ACC112 (cell line): ENCODE measurements at regions not wholly inside any gene's neighbourhood (a gene's known extent, or its start where the extent isn't known, plus 50 kb on each side); places are given as distances from the start of the nearest gene placed in this dataset.
"Not testable (repeated sequence)": the region's sequence is repeated elsewhere in the genome, so short reads cannot be mapped to it uniquely, and the experiment has no call there.

Experiments
- H2AFZ ChIP-seq: fragments of 200-600 bp; sonication (generic); one replicate; pipeline ENCODE4 v1.6.0; 2017; ENCODE audit warnings: antibody characterized with exemption, low read length; ENCODE audit not compliant: unreplicated experiment
- H3K27ac ChIP-seq: fragments of 200-600 bp; sonication (generic); 2 replicates; pipeline ENCODE4 v1.5.1; 2014; ENCODE audit warnings: low read depth, mild to moderate bottlenecking, antibody characterized with exemption, low read length, moderate library complexity
- H3K27me3 ChIP-seq: fragments of 200-600 bp; sonication (generic); 2 replicates; pipeline ENCODE4 v1.6.1; 2014; ENCODE audit warnings: mild to moderate bottlenecking, antibody characterized with exemption, low read length, moderate library complexity, mixed read lengths; ENCODE audit not compliant: insufficient read depth
- H3K36me3 ChIP-seq: fragments of 200-600 bp; sonication (generic); 2 replicates; pipeline ENCODE4 v1.6.1; 2016; ENCODE audit warnings: mild to moderate bottlenecking, antibody characterized with exemption, low read length, moderate library complexity, mixed read lengths; ENCODE audit not compliant: insufficient read depth
- H3K4me1 ChIP-seq: fragments of 200-600 bp; sonication (generic); one replicate; pipeline ENCODE4 v1.6.1; 2016; ENCODE audit warnings: low read length, mixed read lengths; ENCODE audit not compliant: insufficient read depth, unreplicated experiment, control insufficient read depth
- H3K4me3 ChIP-seq: fragments of 200-600 bp; sonication (generic); 2 replicates; pipeline ENCODE4 v1.5.1; 2014; ENCODE audit warnings: mild to moderate bottlenecking, low read depth, low read length
- H3K79me2 ChIP-seq: fragments of 200-600 bp; sonication (generic); one replicate; pipeline ENCODE4 v1.6.0; 2016; ENCODE audit warnings: low read length; ENCODE audit not compliant: control insufficient read depth, unreplicated experiment, insufficient read depth

GRCh38 chr11:82396639-82397038 is 337.0 kb downstream of the FAM181B start:
- not testable (repeated sequence) for H2AFZ ChIP-seq, H3K79me2 ChIP-seq, H3K27ac ChIP-seq, H3K4me1 ChIP-seq, H3K36me3 ChIP-seq, H3K27me3 ChIP-seq, H3K4me3 ChIP-seq

- Histone ChIP-seq H3K27ac (no peak overlapping the region), H2AFZ (no peak overlapping the region), H3K79me2 (no peaks in the 10 kb centered on the region), H3K36me3 (no peaks in the 10 kb centered on the region), H3K4me1 (no peaks in the 10 kb centered on the region), H3K4me3 (no peak overlapping the region), H3K27me3 (no peaks in the 10 kb centered on the region)
These were observed 349.4 kb downstream of the FAM181B start for GRCh38 chr11:82384308-82384707.

DNA sequence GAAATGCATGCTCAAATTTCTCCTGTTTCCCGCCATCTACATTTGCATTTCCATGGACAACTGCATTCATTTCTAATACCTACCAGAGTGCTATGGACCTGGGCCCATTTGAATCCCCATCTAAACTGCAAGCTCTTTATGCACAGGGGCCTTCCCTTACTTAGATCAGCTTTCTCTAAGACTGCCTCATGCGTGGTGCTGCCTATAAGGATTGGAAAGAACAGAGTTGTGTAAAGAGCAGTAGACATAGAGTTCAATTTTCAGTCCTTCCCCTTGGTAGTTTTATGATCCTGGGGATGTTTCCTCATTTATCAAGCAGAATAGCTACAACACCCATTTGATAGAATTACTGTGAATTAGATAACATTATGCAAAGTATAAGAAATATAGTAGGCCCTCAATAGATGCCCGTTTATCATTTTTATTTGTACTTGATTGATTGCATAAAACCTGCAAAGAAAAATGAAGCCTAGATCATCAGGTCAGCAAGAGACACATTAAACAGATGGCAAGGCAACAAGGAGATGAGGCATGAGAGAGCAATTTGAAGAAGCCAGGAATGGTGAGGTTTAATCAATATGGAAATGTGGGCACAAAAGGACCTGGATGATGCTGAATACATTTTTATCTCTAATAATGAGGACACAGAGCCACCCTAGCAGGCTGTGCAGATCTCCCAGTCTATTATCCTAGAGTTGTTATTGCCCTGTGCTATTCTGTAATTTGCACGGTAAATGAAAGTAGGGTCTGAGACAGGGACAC is 359.7 kb downstream of the FAM181B start:
- H3K36me3 ChIP-seq: no peaks in the 10 kb centered on the region
- H2AFZ ChIP-seq: no peak overlapping the region
- H3K4me3 ChIP-seq: no peak overlapping the region
- no peaks in the 10 kb centered on the region for H3K79me2 ChIP-seq
- no peaks in the 10 kb centered on the region for H3K4me1 ChIP-seq
- no peak overlapping the region for H3K27ac ChIP-seq
- H3K27me3 ChIP-seq: no peaks in the 10 kb centered on the region

- no peaks in the 10 kb centered on the region for H3K4me1 ChIP-seq
- no peaks in the 10 kb centered on the region for H3K79me2 ChIP-seq
- no peak overlapping the region for H2AFZ ChIP-seq
- no peak overlapping the region for H3K27ac ChIP-seq
- no peaks in the 10 kb centered on the region for H3K36me3 ChIP-seq
- no peak overlapping the region for H3K4me3 ChIP-seq
- no peaks in the 10 kb centered on the region for H3K27me3 ChIP-seq
These were observed 368.3 kb downstream of the FAM181B start for GRCh38 chr11:82365351-82365750.

DNA sequence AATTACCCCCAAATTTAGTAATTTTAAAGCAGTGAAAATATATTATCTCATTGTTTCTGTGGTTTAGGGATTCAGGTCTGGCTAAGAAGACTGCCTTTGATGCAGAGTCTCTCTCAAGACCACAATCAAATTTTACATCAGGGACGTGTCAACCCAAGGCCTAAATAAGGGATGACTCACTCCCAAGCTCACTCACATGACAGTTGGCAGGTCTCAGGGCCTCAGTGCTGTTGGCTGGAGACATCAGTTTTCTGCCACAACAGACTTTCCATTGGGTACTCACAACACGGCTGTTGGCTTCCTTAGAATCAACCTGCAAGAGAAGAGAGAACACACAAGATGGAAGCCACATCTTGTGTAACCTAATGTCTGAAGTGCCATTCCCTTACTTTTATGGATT is 377.3 kb downstream of the FAM181B start:
- Histone ChIP-seq H3K36me3 (no peaks in the 10 kb centered on the region), H2AFZ (no peak overlapping the region), H3K79me2 (no peaks in the 10 kb centered on the region), H3K4me1 (no peaks in the 10 kb centered on the region), H3K4me3 (no peak overlapping the region), H3K27me3 (no peaks in the 10 kb centered on the region), H3K27ac (no peak overlapping the region)

DNA sequence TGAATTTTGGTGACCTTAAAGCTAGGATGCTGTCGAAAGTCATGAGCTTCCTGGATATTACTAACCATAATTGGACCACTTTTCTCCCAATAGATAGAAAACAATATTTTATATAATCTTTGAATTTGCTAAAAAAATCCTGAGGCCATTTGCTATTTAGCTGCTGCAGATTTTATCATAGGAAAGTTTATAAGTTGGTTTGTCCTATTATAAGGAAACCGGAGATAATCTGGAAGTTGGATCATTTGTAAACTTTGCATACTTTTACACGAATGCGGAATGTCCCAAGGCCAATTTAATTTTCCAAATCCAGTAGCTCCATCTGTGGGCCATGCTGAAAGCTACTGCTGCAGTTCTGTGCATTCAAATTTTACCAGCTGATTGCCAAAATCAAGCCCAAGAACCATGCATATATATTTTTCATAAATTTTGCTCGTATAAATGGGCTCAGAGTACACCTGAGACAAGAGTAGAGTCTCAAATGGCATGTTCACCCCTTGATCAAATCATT is 378.3 kb downstream of the FAM181B start:
- no peaks in the 10 kb centered on the region for H3K36me3 ChIP-seq
- H3K79me2 ChIP-seq: no peaks in the 10 kb centered on the region
- H3K4me1 ChIP-seq: no peaks in the 10 kb centered on the region
- no peak overlapping the region for H3K4me3 ChIP-seq
- no peaks in the 10 kb centered on the region for H3K27me3 ChIP-seq
- H3K27ac ChIP-seq: no peak overlapping the region
- H2AFZ ChIP-seq: no peak overlapping the region

DNA sequence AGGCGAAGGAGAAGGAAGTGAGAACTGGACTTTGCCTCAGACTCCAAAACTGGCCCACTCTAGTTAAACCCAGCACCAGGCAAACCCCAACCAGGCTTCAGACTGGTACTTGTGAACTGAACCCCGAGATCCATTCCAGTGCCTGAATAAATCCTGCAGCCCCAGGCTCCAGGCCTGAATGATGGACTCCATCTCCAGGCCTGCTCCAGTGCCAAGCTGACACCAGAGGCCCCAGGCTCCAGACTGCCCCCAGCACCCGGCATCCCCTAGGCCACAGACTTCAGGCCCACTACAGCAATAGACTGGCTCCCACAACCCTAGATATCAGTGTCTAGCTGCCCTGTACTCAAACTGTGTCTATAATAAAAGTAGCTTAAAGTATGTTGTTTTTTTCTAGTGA is 406.8 kb downstream of the FAM181B start:
- Histone ChIP-seq H3K36me3 (no peaks in the 10 kb centered on the region), H3K27ac (no peak overlapping the region), H3K4me3 (no peak overlapping the region), H2AFZ (no peak overlapping the region), H3K4me1 (no peaks in the 10 kb centered on the region), H3K79me2 (no peaks in the 10 kb centered on the region), H3K27me3 (no peaks in the 10 kb centered on the region)

DNA sequence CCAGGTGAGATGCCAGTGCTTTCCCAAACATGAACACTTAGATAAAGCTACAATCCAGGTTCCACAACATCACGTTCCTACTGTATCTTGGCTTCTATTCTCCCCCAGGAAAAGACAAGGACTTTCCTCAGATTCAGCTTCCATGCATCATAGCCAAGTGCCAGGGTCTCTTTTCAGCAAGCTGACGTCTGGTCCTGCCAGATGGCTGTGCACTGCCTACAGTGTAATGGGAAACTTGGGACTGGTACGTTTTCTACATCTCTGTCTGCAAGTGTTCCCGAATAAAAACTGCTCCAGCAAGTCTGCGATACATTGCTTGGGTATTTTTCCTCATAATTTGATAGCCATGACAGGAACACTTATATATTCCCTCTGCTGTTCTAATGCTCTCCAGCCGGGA is 412.5 kb downstream of the FAM181B start:
- H3K4me1 ChIP-seq: no peaks in the 10 kb centered on the region
- no peaks in the 10 kb centered on the region for H3K27me3 ChIP-seq
- H3K4me3 ChIP-seq: no peak overlapping the region
- H3K79me2 ChIP-seq: no peaks in the 10 kb centered on the region
- no peak overlapping the region for H3K27ac ChIP-seq
- no peak overlapping the region for H2AFZ ChIP-seq
- no peaks in the 10 kb centered on the region for H3K36me3 ChIP-seq

- Histone ChIP-seq H3K4me3 (no peak overlapping the region), H2AFZ (no peak overlapping the region), H3K27me3 (no peaks in the 10 kb centered on the region), H3K27ac (no peak overlapping the region), H3K79me2 (no peaks in the 10 kb centered on the region), H3K36me3 (no peaks in the 10 kb centered on the region), H3K4me1 (no peaks in the 10 kb centered on the region)
These were observed 418.6 kb downstream of the FAM181B start for GRCh38 chr11:82315093-82315492.

- Histone ChIP-seq H3K4me3 (no peak overlapping the region), H3K27me3 (no peaks in the 10 kb centered on the region), H3K36me3 (no peaks in the 10 kb centered on the region), H2AFZ (no peak overlapping the region), H3K27ac (no peak overlapping the region), H3K4me1 (no peaks in the 10 kb centered on the region), H3K79me2 (no peaks in the 10 kb centered on the region)
These were observed 424.7 kb downstream of the FAM181B start for GRCh38 chr11:82308979-82309378.

DNA sequence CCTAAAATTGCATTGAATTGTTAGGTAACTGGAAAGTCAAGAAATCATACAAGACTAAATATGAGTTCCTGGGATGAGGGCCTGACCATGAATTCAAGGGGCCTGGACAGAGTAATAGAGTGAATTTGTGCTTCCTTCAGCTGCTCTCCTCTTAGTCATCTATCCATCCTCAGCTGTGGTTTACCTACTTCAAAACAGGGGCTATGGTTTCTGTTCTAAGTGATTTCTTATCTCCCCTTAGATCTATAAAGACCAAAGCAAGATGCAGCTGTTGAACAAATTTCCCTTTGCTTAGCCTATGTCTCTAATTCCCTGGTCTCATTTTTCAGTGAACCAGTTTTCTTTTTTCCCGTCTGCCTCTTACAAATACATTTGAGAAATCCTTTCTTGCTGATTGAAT is 428.5 kb downstream of the FAM181B start:
- Histone ChIP-seq H2AFZ (no peak overlapping the region), H3K27me3 (no peaks in the 10 kb centered on the region), H3K4me3 (no peak overlapping the region), H3K36me3 (no peaks in the 10 kb centered on the region), H3K4me1 (no peaks in the 10 kb centered on the region), H3K27ac (no peak overlapping the region), H3K79me2 (no peaks in the 10 kb centered on the region)
